ENCODE measurements at regions not wholly inside any gene's neighbourhood (a gene's known extent, or its start where the extent isn't known, plus 50 kb on each side); places are given as distances from the start of the nearest gene placed in this dataset.

DNA sequence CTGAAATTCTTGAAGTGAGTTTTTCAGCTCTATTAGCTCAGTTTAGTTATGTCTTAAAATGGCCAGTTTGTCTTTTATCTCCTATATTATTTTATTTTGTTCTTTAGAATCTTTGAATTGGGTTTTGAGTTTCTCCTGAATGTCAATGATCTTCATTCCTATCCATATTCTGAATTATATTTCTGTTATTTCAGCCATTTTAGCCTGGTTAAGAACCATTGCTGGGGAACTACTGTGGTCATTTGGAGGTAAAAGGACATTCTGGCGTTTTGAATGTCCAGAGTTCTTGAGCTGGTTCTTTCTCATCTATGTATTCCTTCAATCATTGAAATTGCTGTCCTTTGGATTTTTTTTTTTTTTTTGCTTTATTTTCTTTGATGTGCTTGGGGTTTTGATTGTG is 203.9 kb upstream of the HS3ST4 start:
- Histone ChIP-seq H3K9me3 (peaks cover 0 to 15% (median 7%) of the 10 kb centered on the region in 3 donors), H3K27me3 (no peaks in the 10 kb centered on the region), H3K36me3 (no peaks in the 10 kb centered on the region), H3K4me3 (no peak overlapping the region), H3K27ac (no peak overlapping the region), H3K4me1 (no peaks in the 10 kb centered on the region)
- intact Hi-C loops (cut with DNase I; ENCODE audit: low total_unique reads): no loop called here
- DNase-seq: no peak
- TF ChIP-seq, protein P1, sequence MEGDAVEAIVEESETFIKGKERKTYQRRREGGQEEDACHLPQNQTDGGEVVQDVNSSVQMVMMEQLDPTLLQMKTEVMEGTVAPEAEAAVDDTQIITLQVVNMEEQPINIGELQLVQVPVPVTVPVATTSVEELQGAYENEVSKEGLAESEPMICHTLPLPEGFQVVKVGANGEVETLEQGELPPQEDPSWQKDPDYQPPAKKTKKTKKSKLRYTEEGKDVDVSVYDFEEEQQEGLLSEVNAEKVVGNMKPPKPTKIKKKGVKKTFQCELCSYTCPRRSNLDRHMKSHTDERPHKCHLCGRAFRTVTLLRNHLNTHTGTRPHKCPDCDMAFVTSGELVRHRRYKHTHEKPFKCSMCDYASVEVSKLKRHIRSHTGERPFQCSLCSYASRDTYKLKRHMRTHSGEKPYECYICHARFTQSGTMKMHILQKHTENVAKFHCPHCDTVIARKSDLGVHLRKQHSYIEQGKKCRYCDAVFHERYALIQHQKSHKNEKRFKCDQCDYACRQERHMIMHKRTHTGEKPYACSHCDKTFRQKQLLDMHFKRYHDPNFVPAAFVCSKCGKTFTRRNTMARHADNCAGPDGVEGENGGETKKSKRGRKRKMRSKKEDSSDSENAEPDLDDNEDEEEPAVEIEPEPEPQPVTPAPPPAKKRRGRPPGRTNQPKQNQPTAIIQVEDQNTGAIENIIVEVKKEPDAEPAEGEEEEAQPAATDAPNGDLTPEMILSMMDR (IDR thresholded peaks at IDR 0.05): no peak

DNA sequence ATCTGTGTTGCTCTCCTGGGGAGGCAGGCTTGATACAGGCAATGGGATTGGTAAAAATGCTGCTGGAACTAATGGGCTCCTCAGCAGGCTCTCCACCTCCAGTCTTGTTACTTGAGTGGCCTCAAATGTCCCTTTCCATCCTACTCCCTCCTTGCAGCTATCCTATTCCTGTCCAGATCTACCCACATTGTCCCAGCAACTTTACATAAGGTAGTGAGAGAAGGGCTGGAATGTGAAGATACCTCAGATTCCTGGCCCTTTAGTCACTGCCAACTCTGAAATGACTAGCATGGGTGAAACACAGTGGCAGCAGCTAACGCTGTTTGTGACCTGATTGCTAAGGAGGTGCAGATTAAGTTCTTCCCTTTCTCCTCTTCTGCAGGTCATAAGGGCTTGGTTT is 210.1 kb upstream of the HS3ST4 start:
- DNase-seq: no peak
- Histone ChIP-seq H3K36me3 (no peaks in the 10 kb centered on the region), H3K4me3 (no peak overlapping the region), H3K9me3 (no peaks in the 10 kb centered on the region), H3K27ac (no peak overlapping the region), H3K27me3 (no peaks in the 10 kb centered on the region), H3K4me1 (no peaks in the 10 kb centered on the region)
- TF ChIP-seq, protein P1 (IDR thresholded peaks at IDR 0.05): no peak
- intact Hi-C loops (cut with DNase I; ENCODE audit: low total_unique reads): no loop called here

DNA sequence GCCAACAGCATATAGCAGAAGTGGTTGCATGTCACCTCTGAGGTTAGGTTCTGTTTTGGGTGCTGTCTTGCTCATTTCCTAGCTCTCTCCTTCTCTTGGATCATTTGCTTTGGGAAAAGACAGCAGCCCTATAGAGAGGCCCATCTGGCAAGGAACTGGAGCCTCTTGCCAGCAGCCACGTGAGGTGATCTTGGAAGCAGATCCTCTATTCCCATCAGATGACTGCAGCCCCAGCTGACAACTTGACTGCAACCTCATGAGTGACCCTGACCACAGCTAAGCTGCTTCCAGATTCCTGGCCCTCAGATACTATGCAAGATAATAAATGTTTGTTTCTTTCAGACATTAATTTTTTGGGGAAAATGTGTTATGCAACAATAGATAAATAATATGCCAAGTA is 213.3 kb upstream of the HS3ST4 start:
- DNase-seq: no peak
- TF ChIP-seq, protein P1 (IDR thresholded peaks at IDR 0.05): no peak
- Histone ChIP-seq H3K27me3 (no peaks in the 10 kb centered on the region), H3K4me3 (no peak overlapping the region), H3K27ac (no peak overlapping the region), H3K9me3 (no peaks in the 10 kb centered on the region), H3K36me3 (no peaks in the 10 kb centered on the region), H3K4me1 (no peaks in the 10 kb centered on the region)
- intact Hi-C loops (cut with DNase I; ENCODE audit: low total_unique reads): no loop called here

DNA sequence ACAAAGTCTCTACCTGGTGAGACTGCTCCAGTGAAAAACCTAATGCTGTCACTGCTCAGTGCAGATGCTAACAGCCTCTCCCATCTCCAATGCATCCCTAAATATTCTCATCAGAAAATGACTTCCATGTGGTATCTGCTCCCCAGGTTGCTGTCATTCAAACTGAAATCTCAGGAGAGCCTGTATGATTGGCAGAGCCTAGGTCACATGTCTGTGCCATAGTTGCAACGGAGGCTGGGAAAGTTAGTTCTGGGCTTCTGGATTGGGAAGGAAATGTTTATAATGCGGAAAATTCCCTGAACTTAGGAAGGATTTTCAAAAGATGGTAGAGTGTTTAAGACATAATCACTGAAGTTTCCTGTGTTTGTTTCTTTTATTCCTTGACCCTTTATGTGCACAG is 206.4 kb upstream of the ZKSCAN2 start:
- no peak overlapping the region for H3K4me3 ChIP-seq
- no peak overlapping the region for H3K27ac ChIP-seq
- no peaks in the 10 kb centered on the region for H3K27me3 ChIP-seq
- H3K36me3 ChIP-seq: no peaks in the 10 kb centered on the region
- TF ChIP-seq, protein P1 (IDR thresholded peaks at IDR 0.05): no peak
- intact Hi-C loops (cut with DNase I; ENCODE audit: low total_unique reads): no loop called here
- no peak for DNase-seq
- no peaks in the 10 kb centered on the region for H3K9me3 ChIP-seq
- no peaks in the 10 kb centered on the region for H3K4me1 ChIP-seq

DNA sequence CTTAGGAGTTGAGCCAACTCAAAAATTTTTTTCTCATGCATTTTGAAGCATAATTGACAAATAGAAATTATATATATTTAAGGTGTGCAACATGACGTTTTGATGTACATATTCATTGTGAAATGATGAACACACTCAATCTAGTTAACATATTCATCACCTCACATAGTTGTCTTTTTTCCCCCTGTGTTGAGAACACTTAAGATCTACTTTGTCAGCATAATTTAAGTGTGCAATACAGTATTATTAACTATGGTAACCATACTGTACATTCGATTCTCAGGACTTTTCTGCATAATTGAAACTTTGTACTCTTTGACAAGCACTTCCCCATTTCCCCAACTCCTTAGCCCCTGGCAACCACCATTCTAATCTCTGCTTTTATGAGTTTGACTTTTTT is 192.2 kb upstream of the ZKSCAN2 start:
- H3K27ac ChIP-seq: no peak overlapping the region
- no peak for DNase-seq
- no peaks in the 10 kb centered on the region for H3K4me1 ChIP-seq
- no peak overlapping the region for H3K4me3 ChIP-seq
- intact Hi-C loops (cut with DNase I; ENCODE audit: low total_unique reads): no loop called here
- peaks cover 0 to 5% (median 0%) of the 10 kb centered on the region in 3 donors for H3K9me3 ChIP-seq
- no peaks in the 10 kb centered on the region for H3K27me3 ChIP-seq
- TF ChIP-seq, protein P1 (IDR thresholded peaks at IDR 0.05): no peak
- no peaks in the 10 kb centered on the region for H3K36me3 ChIP-seq

DNA sequence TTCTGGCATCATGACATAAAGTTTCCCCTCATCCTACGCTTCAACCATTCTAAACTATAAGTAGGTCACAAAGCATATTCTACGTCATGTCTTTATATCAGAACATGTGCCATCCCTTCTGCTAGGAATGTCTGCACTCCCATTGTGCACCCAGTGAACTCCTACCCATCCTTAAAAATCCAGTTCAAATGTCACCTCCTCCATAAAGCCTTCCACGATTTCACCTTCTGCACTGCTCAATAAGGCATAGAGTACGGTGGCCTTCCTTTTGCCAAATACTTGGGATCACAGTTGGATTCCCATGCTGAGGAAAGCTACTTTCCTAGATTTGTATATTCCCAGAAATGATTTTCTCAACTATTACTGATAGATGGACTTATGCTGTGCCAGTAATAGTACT is 186.3 kb upstream of the ZKSCAN2 start:
- Histone ChIP-seq H3K9me3 (peaks cover 0 to 5% (median 0%) of the 10 kb centered on the region in 3 donors), H3K4me3 (no peak overlapping the region), H3K4me1 (no peaks in the 10 kb centered on the region), H3K27ac (no peak overlapping the region), H3K36me3 (no peaks in the 10 kb centered on the region), H3K27me3 (no peaks in the 10 kb centered on the region)
- no peak for DNase-seq
- intact Hi-C loops (cut with DNase I; ENCODE audit: low total_unique reads): loop anchor here (1.0 kb wide), 1 partner anchor 50 kb away; no protein-coding TSS in a partner anchor
- TF ChIP-seq, protein P1 (IDR thresholded peaks at IDR 0.05): no peak

Data from tibial artery (tissue), 4 donors.